ENCODE measurements at regions not wholly inside any gene's neighbourhood (a gene's known extent, or its start where the extent isn't known, plus 50 kb on each side); places are given as distances from the start of the nearest gene placed in this dataset.

- TF ChIP-seq POLR2A (IDR thresholded peaks at IDR 0.05) (no peak), CTCF (IDR thresholded peaks at IDR 0.05) (no peak)
These were observed 233.6 kb upstream of the NRXN1 start for GRCh38 chr2:51265539-51265938.
